ENCODE measurements at regions not wholly inside any gene's neighbourhood (a gene's known extent, or its start where the extent isn't known, plus 50 kb on each side); places are given as distances from the start of the nearest gene placed in this dataset.

DNA sequence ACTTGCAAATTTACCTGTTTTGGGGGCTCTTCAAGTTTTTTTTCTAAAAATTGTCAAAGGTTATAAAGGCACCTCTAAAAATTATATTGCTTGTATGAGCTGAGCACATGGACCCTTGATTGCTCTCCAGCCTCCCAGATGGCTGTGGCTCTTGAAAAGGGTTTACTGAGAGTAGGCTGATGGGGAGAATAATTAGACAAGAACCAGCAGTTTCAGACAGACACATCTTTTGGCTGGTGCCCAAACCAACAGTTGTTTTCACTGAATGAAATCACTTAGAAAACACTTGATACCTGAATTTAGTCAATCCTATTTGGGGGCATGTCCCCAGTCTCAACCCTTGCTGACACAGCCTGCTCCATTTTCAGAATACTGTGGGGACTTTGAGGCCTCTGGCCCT lies 217.6 kb downstream of the KBTBD8 start:
- Histone ChIP-seq H3K27ac (no peak overlapping the region), H3K9me3 (no peaks in the 10 kb centered on the region), H3K4me1 (replicated peaks) (no peaks in the 10 kb centered on the region), H3K4me3 (no peak overlapping the region), H3K36me3 (no peaks in the 10 kb centered on the region), H3K27me3 (replicated peaks; ENCODE audit: insufficient read depth) (no peaks in the 10 kb centered on the region)
- DNase-seq (ENCODE audit: low spot score) = no peak
- intact Hi-C loops (cut with DNase I) = no loop called here
- TF ChIP-seq POLR2AphosphoS5 (IDR thresholded peaks at IDR 0.05) = no peak
- no peak for TF ChIP-seq POLR2A (IDR thresholded peaks at IDR 0.05)
- TF ChIP-seq CTCF (IDR thresholded peaks at IDR 0.05) = no peak

- no peak for DNase-seq (ENCODE audit: low spot score)
- Histone ChIP-seq H3K4me1 (replicated peaks) (no peaks in the 10 kb centered on the region), H3K4me3 (no peak overlapping the region), H3K9me3 (no peaks in the 10 kb centered on the region), H3K36me3 (no peaks in the 10 kb centered on the region), H3K27me3 (replicated peaks; ENCODE audit: insufficient read depth) (no peaks in the 10 kb centered on the region), H3K27ac (no peak overlapping the region)
- intact Hi-C loops (cut with DNase I) = no loop called here
- 44% methylated on average over 1 of the region's 1 CpG for WGBS
- TF ChIP-seq CTCF (IDR thresholded peaks at IDR 0.05) (no peak), POLR2A (IDR thresholded peaks at IDR 0.05) (no peak), POLR2AphosphoS5 (IDR thresholded peaks at IDR 0.05) (no peak)
Observed at GRCh38 chr3:67227030-67227429, 228.9 kb downstream of the KBTBD8 start.

DNA sequence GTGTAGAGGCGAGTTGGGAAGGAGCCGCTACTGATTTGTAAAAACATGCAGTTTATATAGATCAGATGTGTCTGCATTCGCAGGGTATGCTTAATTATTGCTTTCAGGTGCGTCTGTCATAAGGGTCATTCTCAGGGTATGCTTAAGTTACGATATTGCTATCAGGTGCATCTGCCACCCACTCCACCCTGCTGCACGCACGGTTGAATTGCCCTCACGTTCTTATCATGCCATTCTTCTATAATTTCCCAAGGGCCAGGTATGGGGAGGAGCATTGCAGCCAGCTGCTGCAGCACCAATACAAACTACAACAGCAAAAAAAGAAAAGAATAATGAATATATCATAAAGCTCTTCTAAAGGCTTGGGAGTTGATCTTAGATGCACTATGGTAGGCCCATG lies 230.0 kb downstream of the KBTBD8 start:
- DNase-seq (ENCODE audit: low spot score) = no peak
- intact Hi-C loops (cut with DNase I) = no loop called here
- no peaks in the 10 kb centered on the region for H3K4me1 ChIP-seq (replicated peaks)
- TF ChIP-seq CTCF (IDR thresholded peaks at IDR 0.05) (no peak), POLR2A (IDR thresholded peaks at IDR 0.05) (no peak), POLR2AphosphoS5 (IDR thresholded peaks at IDR 0.05) (no peak)
- no peaks in the 10 kb centered on the region for H3K9me3 ChIP-seq
- no peaks in the 10 kb centered on the region for H3K27me3 ChIP-seq (replicated peaks; ENCODE audit: insufficient read depth)
- no peaks in the 10 kb centered on the region for H3K36me3 ChIP-seq
- no peak overlapping the region for H3K4me3 ChIP-seq
- whole genome bisulfite sequencing = 76% methylated on average over 8 of the region's 8 CpGs
- no peak overlapping the region for H3K27ac ChIP-seq

- TF ChIP-seq CTCF (IDR thresholded peaks at IDR 0.05) = no peak
- TF ChIP-seq POLR2A (IDR thresholded peaks at IDR 0.05) = no peak
- TF ChIP-seq POLR2AphosphoS5 (IDR thresholded peaks at IDR 0.05) = no peak
- Histone ChIP-seq H3K4me1 (replicated peaks) (no peaks in the 10 kb centered on the region), H3K4me3 (no peak overlapping the region), H3K27me3 (replicated peaks; ENCODE audit: insufficient read depth) (no peaks in the 10 kb centered on the region), H3K27ac (no peak overlapping the region), H3K36me3 (no peaks in the 10 kb centered on the region), H3K9me3 (no peaks in the 10 kb centered on the region)
- DNase-seq (ENCODE audit: low spot score) = no peak
- intact Hi-C loops (cut with DNase I) = no loop called here
- WGBS = 95% methylated on average over 3 of the region's 3 CpGs
Observed at GRCh38 chr3:67232642-67233041, 234.5 kb downstream of the KBTBD8 start.

DNA sequence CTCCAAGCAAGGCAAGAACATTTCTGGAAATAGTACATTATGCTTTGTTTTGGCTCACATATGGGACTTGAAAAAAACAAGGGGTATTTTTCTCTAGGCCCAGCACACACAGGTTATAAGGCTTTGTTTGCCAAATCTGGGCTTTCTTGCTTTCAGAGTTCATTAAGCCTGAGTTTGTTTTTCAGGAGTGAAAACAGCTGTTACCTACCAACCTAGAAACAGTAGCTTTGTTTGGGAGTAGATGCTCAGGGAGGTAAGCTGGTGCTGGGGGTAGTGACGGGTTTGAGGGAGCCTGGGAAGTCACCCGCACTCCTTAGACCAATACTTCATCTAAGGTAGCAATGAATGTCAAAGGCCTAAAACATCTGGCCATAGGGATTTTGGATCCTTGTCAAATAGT lies 241.2 kb downstream of the KBTBD8 start:
- no peak for DNase-seq (ENCODE audit: low spot score)
- H3K4me1 ChIP-seq (replicated peaks) = no peaks in the 10 kb centered on the region
- 77% methylated on average over 2 of the region's 2 CpGs for WGBS
- no peaks in the 10 kb centered on the region for H3K36me3 ChIP-seq
- intact Hi-C loops (cut with DNase I) = no loop called here
- no peak overlapping the region for H3K27ac ChIP-seq
- no peak overlapping the region for H3K4me3 ChIP-seq
- no peak for TF ChIP-seq CTCF (IDR thresholded peaks at IDR 0.05)
- TF ChIP-seq POLR2AphosphoS5 (IDR thresholded peaks at IDR 0.05) = no peak
- no peak for TF ChIP-seq POLR2A (IDR thresholded peaks at IDR 0.05)
- H3K27me3 ChIP-seq (replicated peaks; ENCODE audit: insufficient read depth) = no peaks in the 10 kb centered on the region
- no peaks in the 10 kb centered on the region for H3K9me3 ChIP-seq
